NCI-H526 (cell line): ENCODE measurements at regions not wholly inside any gene's neighbourhood (a gene's known extent, or its start where the extent isn't known, plus 50 kb on each side); places are given as distances from the start of the nearest gene placed in this dataset.
"Not testable (repeated sequence)": the region's sequence is repeated elsewhere in the genome, so short reads cannot be mapped to it uniquely, and the experiment has no call there.

Experiments
- DNase-seq, 2 experiments: peaks; one replicate each; lab custom pipeline; 2025; lab: John Stamatoyannopoulos, UW

GRCh38 chr7:104074529-104074928 lies 85.1 kb upstream of the RELN start:
- DNase-seq: no peak

- not testable (repeated sequence) for DNase-seq
Measured at GRCh38 chr7:104071641-104072040, 82.2 kb upstream of the RELN start.

GRCh38 chr7:104065491-104065890 lies 76.0 kb upstream of the RELN start:
- no peak for DNase-seq

GRCh38 chr7:104064969-104065387 lies 75.5 kb upstream of the RELN start:
- DNase-seq: no peak

- DNase-seq: not testable (repeated sequence)
Measured at GRCh38 chr7:104063797-104064196, 74.3 kb upstream of the RELN start.

- no peak for DNase-seq
Measured at GRCh38 chr7:104061652-104062051, 72.2 kb upstream of the RELN start.

GRCh38 chr7:104059837-104060236 lies 70.4 kb upstream of the RELN start:
- not testable (repeated sequence) for DNase-seq

GRCh38 chr7:104059103-104059502 lies 69.6 kb upstream of the RELN start:
- DNase-seq: no peak

- DNase-seq: no peak
Measured at GRCh38 chr7:104054362-104054761, 64.9 kb upstream of the RELN start.

- DNase-seq: no peak
Measured at GRCh38 chr7:104052979-104053378, 63.5 kb upstream of the RELN start.

GRCh38 chr7:104048055-104048454 lies 58.6 kb upstream of the RELN start:
- DNase-seq: no peak

- peak in 1 of 2 experiments; percentile 29 for DNase-seq
Measured at GRCh38 chr7:104045183-104045582, 55.7 kb upstream of the RELN start.

- DNase-seq: no peak
Measured at GRCh38 chr7:104040666-104041065, 51.2 kb upstream of the RELN start.

GRCh38 chr7:104039363-104039762 lies 49.9 kb upstream of the RELN start:
- no peak for DNase-seq
